Endodermal cell (in vitro differentiated cells): ENCODE measurements at regions not wholly inside any gene's neighbourhood (a gene's known extent, or its start where the extent isn't known, plus 50 kb on each side); places are given as distances from the start of the nearest gene placed in this dataset.

Experiments
- DNase-seq: peaks from one replicate; pipeline ENCODE4 v3.0.0-alpha.2; 2017
- H3K27ac ChIP-seq: 2 replicates; pipeline ENCODE4 v1.5.1; 2013; ENCODE audit warnings: mild to moderate bottlenecking, low read depth, low read length, moderate library complexity
- H3K27me3 ChIP-seq: 2 replicates; pipeline ENCODE4 v1.6.1; 2013; ENCODE audit warnings: mild to moderate bottlenecking, low read length, moderate library complexity; ENCODE audit not compliant: insufficient read depth, control insufficient read depth, poor library complexity, severe bottlenecking
- H3K36me3 ChIP-seq: 2 replicates; pipeline ENCODE4 v1.7.0; 2013; ENCODE audit warnings: mild to moderate bottlenecking, low read length, moderate library complexity; ENCODE audit not compliant: control insufficient read depth, insufficient read depth
- H3K4me1 ChIP-seq: one replicate; pipeline ENCODE4 v1.7.0; 2013; ENCODE audit warnings: low read length; ENCODE audit not compliant: control insufficient read depth, insufficient read depth
- H3K4me3 ChIP-seq: 2 replicates; pipeline ENCODE4 v1.5.1; 2013; ENCODE audit warnings: mild to moderate bottlenecking, low read length, moderate library complexity
- H3K9ac ChIP-seq: 2 replicates; pipeline ENCODE4 v1.6.1; 2013; ENCODE audit warnings: mild to moderate bottlenecking, low read length, moderate library complexity; ENCODE audit not compliant: poor library complexity, severe bottlenecking; ENCODE audit errors: extremely low read depth
- H3K9me3 ChIP-seq: 2 replicates; pipeline ENCODE4 v1.6.1; 2013; ENCODE audit warnings: mild to moderate bottlenecking, low read length, moderate library complexity; ENCODE audit not compliant: control insufficient read depth
- H3K27ac Mint-ChIP-seq: 2 replicates; pipeline ENCODE4 v1.8.0; 2020; ENCODE audit warnings: mixed read lengths
- H3K27me3 Mint-ChIP-seq: 2 replicates; pipeline ENCODE4 v1.8.0; 2021; ENCODE audit warnings: mild to moderate bottlenecking, mixed read lengths; ENCODE audit not compliant: insufficient read depth
- H3K36me3 Mint-ChIP-seq: 2 replicates; pipeline ENCODE4 v1.8.0; 2020; ENCODE audit warnings: low read depth, mixed read lengths
- H3K4me1 Mint-ChIP-seq: 2 replicates; pipeline ENCODE4 v1.8.0; 2020; ENCODE audit warnings: mixed read lengths
- H3K4me3 Mint-ChIP-seq: 2 replicates; pipeline ENCODE4 v1.8.0; 2020; ENCODE audit warnings: mild to moderate bottlenecking, moderate library complexity, mixed read lengths
- H3K9me3 Mint-ChIP-seq: 2 replicates; pipeline ENCODE4 v1.8.0; 2020; ENCODE audit warnings: mild to moderate bottlenecking, mixed read lengths
- CTCF ChIP-seq: fragments of 200-600 bp; sonication (generic); conservative IDR thresholded peaks from 2 replicates; pipeline ENCODE4 v1.5.0; 2021; ENCODE audit warnings: antibody characterized with exemption, mild to moderate bottlenecking
- WGBS, 2 experiments: methylation state at CpG; one replicate each; pipeline versions ENCODE4 v1.1.5 to v1.1.7; 2013; ENCODE audit warnings: missing lambda C conversion rate in 2 of 2, mixed read lengths in 1 of 2; ENCODE audit not compliant: insufficient coverage in 1 of 2, insufficient read length in 1 of 2; 5-methylcytosine and 5-hydroxymethylcytosine counted together

GRCh38 chr7:113657603-113658002, 261.2 kb downstream of the PPP1R3A start:
- Histone ChIP-seq H3K27me3 (no peaks in the 10 kb centered on the region), H3K9me3 (peaks cover 8% of the 10 kb centered on the region), H3K9ac (no peak overlapping the region), H3K4me1 (no peaks in the 10 kb centered on the region), H3K4me3 (no peak overlapping the region), H3K27ac (no peak overlapping the region), H3K36me3 (no peaks in the 10 kb centered on the region)
- Mint-ChIP-seq H3K27me3 (no peaks in the 10 kb centered on the region), H3K9me3 (peaks cover 50% of the 10 kb centered on the region), H3K36me3 (no peaks in the 10 kb centered on the region), H3K4me3 (no peak overlapping the region), H3K4me1 (no peaks in the 10 kb centered on the region), H3K27ac (no peak overlapping the region)
- DNase-seq, result no peak
- TF ChIP-seq CTCF, result no peak
- 85% methylated on average over 1 of the region's 1 CpG; no CpG with 5 or more reads in 1 of the 2 experiments for WGBS, 2 experiments

- Mint-ChIP-seq H3K27me3 (no peaks in the 10 kb centered on the region), H3K27ac (no peak overlapping the region), H3K36me3 (no peaks in the 10 kb centered on the region), H3K4me3 (no peak overlapping the region), H3K4me1 (no peaks in the 10 kb centered on the region), H3K9me3 (peaks cover 59% of the 10 kb centered on the region)
- Histone ChIP-seq H3K4me1 (no peaks in the 10 kb centered on the region), H3K9ac (no peak overlapping the region), H3K4me3 (no peak overlapping the region), H3K27me3 (no peaks in the 10 kb centered on the region), H3K36me3 (no peaks in the 10 kb centered on the region), H3K9me3 (peaks cover 24% of the 10 kb centered on the region), H3K27ac (no peak overlapping the region)
- no peak for DNase-seq
- 80% methylated on average over 1 of the region's 1 CpG; no CpG with 5 or more reads in 1 of the 2 experiments for WGBS, 2 experiments
- no peak for TF ChIP-seq CTCF
Observed at GRCh38 chr7:113652501-113652900, 266.3 kb downstream of the PPP1R3A start.

- Histone ChIP-seq H3K9ac (no peak overlapping the region), H3K36me3 (no peaks in the 10 kb centered on the region), H3K4me1 (no peaks in the 10 kb centered on the region), H3K9me3 (peaks cover 25% of the 10 kb centered on the region), H3K27ac (no peak overlapping the region), H3K27me3 (no peaks in the 10 kb centered on the region), H3K4me3 (no peak overlapping the region)
- Mint-ChIP-seq H3K36me3 (no peaks in the 10 kb centered on the region), H3K9me3 (peaks cover 69% of the 10 kb centered on the region), H3K4me1 (no peaks in the 10 kb centered on the region), H3K27ac (no peak overlapping the region), H3K4me3 (no peak overlapping the region), H3K27me3 (no peaks in the 10 kb centered on the region)
- DNase-seq, result no peak
- no peak for TF ChIP-seq CTCF
- no CpG with 5 or more reads among the region's 1 CpG for WGBS, 2 experiments
Observed at GRCh38 chr7:113649556-113649955, 269.3 kb downstream of the PPP1R3A start.
